Effector memory CD4-positive, alpha-beta T cell (primary cell): ENCODE measurements at regions not wholly inside any gene's neighbourhood (a gene's known extent, or its start where the extent isn't known, plus 50 kb on each side); places are given as distances from the start of the nearest gene placed in this dataset.

Experiments used
- DNase-seq, 3 donors: peaks; one replicate each; pipeline ENCODE4 v3.0.0-alpha.2; 2020
- H3K27ac ChIP-seq: 2 replicates; pipeline ENCODE4 v1.7.0; 2013; ENCODE audit warnings: mild to moderate bottlenecking, low read length, moderate library complexity; ENCODE audit not compliant: insufficient read depth, poor library complexity, severe bottlenecking
- H3K27me3 ChIP-seq: replicated peaks from 2 replicates; pipeline ENCODE4 v1.7.0; 2013; ENCODE audit warnings: mild to moderate bottlenecking, low read length; ENCODE audit not compliant: insufficient read depth, control insufficient read depth, poor library complexity, severe bottlenecking
- H3K36me3 ChIP-seq: 2 replicates; pipeline ENCODE4 v1.7.0; 2013; ENCODE audit warnings: mild to moderate bottlenecking, low read length, moderate library complexity; ENCODE audit not compliant: control insufficient read depth, insufficient read depth
- H3K4me1 ChIP-seq: 2 replicates; pipeline ENCODE4 v1.7.0; 2013; ENCODE audit warnings: low read length, mild to moderate bottlenecking; ENCODE audit not compliant: control insufficient read depth, insufficient read depth, poor library complexity, severe bottlenecking
- H3K4me3 ChIP-seq: 2 replicates; pipeline ENCODE4 v1.7.0; 2013; ENCODE audit warnings: low read length, low read depth, mild to moderate bottlenecking; ENCODE audit not compliant: insufficient read depth, poor library complexity, severe bottlenecking
- H3K9me3 ChIP-seq: 2 replicates; pipeline ENCODE4 v1.7.0; 2013; ENCODE audit warnings: mild to moderate bottlenecking, low read length, moderate library complexity; ENCODE audit not compliant: control insufficient read depth

DNA sequence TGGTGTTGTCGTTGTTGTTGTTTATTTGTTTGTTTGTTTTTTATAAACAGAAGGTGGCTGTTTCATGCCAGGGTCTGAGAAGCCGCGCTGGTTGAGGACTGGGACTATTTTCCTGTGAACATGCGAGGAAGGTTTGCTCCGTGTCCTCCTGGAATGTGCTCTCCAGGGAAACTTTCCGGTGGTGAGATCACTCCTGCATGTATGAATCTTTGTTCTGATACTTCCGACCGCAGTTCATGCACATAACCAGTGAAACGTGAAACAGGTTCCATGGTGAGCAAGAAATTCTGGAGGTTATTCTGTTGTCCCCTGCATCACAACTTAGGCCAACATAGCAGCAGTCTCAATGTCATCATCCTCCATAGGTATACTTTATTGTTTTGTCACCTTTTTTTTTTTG lies 187.6 kb upstream of the ARGLU1 start:
- DNase-seq, result no peak
- Histone ChIP-seq H3K36me3 (no peaks in the 10 kb centered on the region), H3K27me3 (no peaks in the 10 kb centered on the region)

DNA sequence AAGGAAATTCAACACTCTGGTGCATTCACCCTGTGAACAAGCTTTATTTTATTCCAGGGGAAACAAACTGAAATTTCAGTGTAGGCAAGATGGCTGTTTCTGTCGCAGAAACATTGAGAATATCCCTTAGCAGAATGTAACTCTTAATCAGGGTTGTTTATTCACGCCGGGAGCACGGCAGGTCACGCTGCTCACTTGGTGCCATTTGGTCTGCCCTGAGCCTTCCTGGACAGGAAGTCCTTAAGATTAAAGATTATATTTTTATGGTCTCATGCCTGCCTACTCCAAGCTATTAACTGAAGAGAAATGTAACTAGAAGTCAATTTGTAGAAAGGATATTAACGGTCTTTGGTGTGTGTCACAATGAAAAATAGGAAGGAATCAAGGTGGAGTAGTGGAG lies 185.3 kb upstream of the ARGLU1 start:
- H3K27ac ChIP-seq, result no peak overlapping the region
- no peak for DNase-seq

More for the DNA sequence above, 187.6 kb upstream of the ARGLU1 start:
- no peaks in the 10 kb centered on the region for H3K9me3 ChIP-seq
- no peak overlapping the region for H3K27ac ChIP-seq
- H3K4me1 ChIP-seq, result no peaks in the 10 kb centered on the region
- H3K4me3 ChIP-seq, result no peak overlapping the region

DNA sequence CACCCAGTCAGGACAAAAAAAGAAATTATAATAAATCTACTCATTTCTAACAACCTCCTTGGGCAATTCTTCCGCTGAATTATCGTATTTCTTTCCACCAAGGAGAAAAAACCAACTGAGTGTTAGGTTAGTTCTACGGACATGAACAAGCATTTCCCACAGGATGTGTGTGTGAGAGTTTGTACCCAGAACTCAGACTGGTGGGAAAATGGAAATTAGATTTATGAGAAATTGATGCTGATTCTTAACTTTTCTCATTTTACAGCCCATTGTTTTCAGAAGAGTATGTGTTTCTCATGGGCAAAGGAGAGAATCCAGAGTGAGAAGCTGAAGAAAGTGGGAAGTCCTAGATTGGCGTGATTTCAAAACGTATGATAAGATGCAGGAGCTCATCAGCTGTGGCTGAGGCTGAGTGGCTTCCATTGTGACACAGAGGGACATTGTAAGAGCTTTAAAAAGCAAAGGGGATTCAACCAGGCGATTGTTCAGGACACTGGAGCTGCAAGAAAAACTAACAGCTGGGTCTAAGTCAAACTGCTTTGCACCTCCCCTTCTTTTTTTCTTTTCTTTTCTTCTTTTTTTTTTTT lies 184.7 kb upstream of the ARGLU1 start:
- Histone ChIP-seq H3K27me3 (no peaks in the 10 kb centered on the region), H3K27ac (no peak overlapping the region), H3K36me3 (no peaks in the 10 kb centered on the region), H3K4me3 (no peak overlapping the region), H3K9me3 (no peaks in the 10 kb centered on the region), H3K4me1 (no peaks in the 10 kb centered on the region)
- no peak for DNase-seq

More for the DNA sequence above, 185.3 kb upstream of the ARGLU1 start:
- Histone ChIP-seq H3K9me3 (no peaks in the 10 kb centered on the region), H3K4me1 (no peaks in the 10 kb centered on the region), H3K36me3 (no peaks in the 10 kb centered on the region), H3K4me3 (no peak overlapping the region), H3K27me3 (no peaks in the 10 kb centered on the region)

DNA sequence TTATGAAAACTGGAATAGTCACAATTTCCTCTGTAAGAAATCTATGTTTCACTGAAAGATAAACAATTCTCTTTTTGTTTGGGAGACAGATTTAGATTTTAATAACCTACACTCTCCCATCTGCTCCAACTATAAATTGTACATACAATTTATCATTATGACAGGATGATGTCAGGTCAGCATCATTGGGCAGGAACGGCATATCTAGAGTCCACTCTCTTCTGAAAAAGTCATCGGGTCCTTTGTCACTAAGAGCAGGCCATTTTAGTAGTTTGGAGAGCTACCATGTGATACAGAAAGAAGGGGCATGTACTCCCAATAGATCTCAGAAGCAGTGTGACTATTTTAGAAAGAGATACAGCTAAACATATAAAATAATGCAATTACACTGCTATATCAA lies 180.8 kb upstream of the ARGLU1 start:
- DNase-seq, result no peak
- Histone ChIP-seq H3K4me1 (no peaks in the 10 kb centered on the region), H3K36me3 (no peaks in the 10 kb centered on the region), H3K4me3 (no peak overlapping the region), H3K27me3 (no peaks in the 10 kb centered on the region), H3K27ac (no peak overlapping the region), H3K9me3 (no peaks in the 10 kb centered on the region)

DNA sequence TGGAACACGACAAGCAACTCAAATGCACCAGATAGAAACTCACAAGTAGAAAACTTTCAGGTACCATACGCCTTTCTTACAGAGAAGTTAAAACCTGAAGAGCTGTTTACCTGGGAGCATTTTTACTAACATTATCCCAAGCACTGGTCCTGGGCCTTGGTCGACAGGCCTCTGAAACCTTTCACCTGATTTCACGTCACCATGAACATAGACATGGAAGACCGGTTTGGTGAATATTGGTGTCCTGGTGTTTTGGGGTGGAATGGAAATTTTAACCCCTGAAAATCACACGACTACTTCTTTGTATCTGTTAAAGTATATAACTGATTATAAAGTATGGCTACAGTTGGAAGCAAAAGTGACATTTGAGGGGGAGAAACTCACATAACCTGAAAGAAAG lies 176.6 kb upstream of the ARGLU1 start:
- H3K27ac ChIP-seq, result no peak overlapping the region
- no peaks in the 10 kb centered on the region for H3K4me1 ChIP-seq
- H3K4me3 ChIP-seq, result no peak overlapping the region
- no peaks in the 10 kb centered on the region for H3K36me3 ChIP-seq
- no peaks in the 10 kb centered on the region for H3K27me3 ChIP-seq
- H3K9me3 ChIP-seq, result no peaks in the 10 kb centered on the region
- DNase-seq, result no peak

DNA sequence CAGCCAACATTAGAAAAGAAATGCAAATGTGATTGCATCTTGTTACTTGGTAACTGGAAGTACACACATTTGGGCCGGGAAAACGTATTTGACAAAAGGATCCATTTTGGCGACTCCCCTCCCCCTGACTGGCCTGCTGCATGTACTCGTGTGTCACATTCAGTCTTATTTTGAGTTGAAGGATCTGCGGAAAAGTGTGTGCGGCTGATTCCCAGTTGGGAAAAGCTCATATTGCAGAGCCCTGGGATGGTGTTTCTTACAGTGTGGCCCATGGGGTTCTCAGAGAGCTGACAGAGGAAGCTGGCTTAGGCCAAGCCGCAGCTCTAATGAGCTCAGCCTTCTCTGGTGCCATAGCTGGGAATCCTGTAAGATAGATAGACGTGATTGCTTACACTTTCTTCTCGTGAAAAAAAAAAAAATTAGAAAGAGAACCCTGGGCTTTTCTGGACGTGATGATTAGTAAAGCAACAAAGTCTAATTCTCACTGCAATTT lies 170.3 kb upstream of the ARGLU1 start:
- Histone ChIP-seq H3K27ac (no peak overlapping the region), H3K36me3 (no peaks in the 10 kb centered on the region), H3K27me3 (no peaks in the 10 kb centered on the region), H3K4me3 (no peak overlapping the region), H3K4me1 (no peaks in the 10 kb centered on the region), H3K9me3 (no peaks in the 10 kb centered on the region)
- no peak for DNase-seq

DNA sequence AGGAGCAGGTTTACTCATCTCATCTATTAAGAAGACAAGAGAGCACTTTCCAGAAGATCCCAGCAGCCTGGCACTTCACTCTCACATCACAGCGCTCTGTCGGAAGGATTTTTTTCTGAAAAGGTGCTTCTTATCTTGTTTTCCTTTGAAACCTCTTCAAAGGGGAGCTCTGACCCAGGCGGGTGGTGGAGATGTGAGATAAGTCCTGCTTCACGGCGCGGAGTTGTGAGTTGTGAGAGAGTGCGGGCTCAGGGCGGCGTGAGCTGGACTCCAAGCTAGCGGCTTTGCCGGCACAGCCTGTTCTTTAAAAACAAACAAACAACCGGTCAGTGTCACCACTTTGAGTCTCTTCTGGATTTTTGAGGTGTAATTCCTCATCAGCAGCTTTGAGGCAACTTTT lies 169.0 kb upstream of the ARGLU1 start:
- DNase-seq, result no peak
- Histone ChIP-seq H3K36me3 (no peaks in the 10 kb centered on the region), H3K27ac (no peak overlapping the region), H3K27me3 (no peaks in the 10 kb centered on the region), H3K9me3 (no peaks in the 10 kb centered on the region), H3K4me3 (no peak overlapping the region), H3K4me1 (no peaks in the 10 kb centered on the region)

DNA sequence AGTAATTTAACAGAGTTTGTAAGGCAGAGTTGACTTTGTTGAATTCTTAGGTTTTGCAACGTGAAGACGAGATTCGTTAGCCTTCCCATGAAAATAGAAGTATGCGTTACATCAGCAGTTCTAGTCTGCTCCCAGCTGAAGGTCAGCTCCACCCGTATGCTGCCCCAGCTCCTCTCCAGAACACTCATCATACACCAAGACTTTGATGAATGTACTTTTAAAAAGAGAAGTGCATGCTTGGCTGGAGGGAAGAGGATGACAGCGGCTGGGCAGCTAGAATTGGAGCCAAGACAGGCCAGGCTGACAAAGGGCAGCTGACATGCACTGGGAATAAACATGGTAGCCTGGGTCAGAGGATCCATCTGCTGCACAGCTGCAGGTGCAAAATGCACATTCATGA lies 166.3 kb upstream of the ARGLU1 start:
- Histone ChIP-seq H3K4me1 (no peaks in the 10 kb centered on the region), H3K27ac (no peak overlapping the region), H3K36me3 (no peaks in the 10 kb centered on the region), H3K27me3 (no peaks in the 10 kb centered on the region), H3K9me3 (no peaks in the 10 kb centered on the region), H3K4me3 (no peak overlapping the region)
- DNase-seq, result no peak

DNA sequence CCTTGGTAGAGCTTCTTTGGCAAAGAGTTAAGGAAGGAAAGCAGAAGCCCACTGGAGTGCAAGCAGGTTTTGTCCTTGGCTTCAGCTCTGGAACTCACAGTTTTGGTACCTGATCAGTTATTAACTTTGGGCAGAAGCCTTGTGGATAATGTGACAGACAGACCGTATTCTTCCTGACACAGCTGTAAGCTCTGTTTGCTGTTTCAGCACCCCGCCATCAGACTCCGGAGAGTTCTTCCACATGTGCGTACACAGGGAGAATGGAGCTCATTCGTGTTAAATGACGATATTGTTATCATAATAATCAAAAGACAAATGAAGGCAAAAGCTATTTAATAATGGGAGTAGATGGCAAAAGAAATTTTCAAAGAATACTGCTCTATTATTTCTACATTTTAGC lies 155.1 kb upstream of the ARGLU1 start:
- Histone ChIP-seq H3K4me1 (no peaks in the 10 kb centered on the region), H3K27ac (no peak overlapping the region), H3K4me3 (no peak overlapping the region), H3K9me3 (no peaks in the 10 kb centered on the region), H3K27me3 (no peaks in the 10 kb centered on the region), H3K36me3 (no peaks in the 10 kb centered on the region)
- no peak for DNase-seq

DNA sequence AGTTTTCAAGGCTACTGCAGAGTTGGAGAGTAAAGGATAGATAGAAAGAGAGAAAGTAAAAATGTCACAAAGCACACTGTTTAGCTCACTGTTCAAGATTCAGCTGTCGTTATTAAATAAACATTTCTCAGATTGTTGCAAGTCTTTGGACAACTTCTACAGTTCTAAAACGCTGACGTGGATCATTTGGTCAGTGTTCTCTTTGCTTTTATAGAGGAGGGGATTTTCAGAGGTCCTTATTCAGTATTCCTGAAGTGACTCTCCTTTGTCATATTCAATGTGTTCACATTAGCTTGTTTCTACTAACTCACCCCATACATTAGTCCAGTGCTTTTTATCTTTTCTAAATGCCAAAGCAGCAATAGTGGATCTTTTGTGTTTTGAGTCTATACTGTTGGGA lies 154.7 kb upstream of the ARGLU1 start:
- H3K27me3 ChIP-seq, result no peaks in the 10 kb centered on the region
- H3K27ac ChIP-seq, result no peak overlapping the region
- DNase-seq, result no peak
- H3K4me3 ChIP-seq, result no peak overlapping the region
- no peaks in the 10 kb centered on the region for H3K9me3 ChIP-seq
- H3K4me1 ChIP-seq, result no peaks in the 10 kb centered on the region
- H3K36me3 ChIP-seq, result no peaks in the 10 kb centered on the region
